ENCODE measurements at regions not wholly inside any gene's neighbourhood (a gene's known extent, or its start where the extent isn't known, plus 50 kb on each side); places are given as distances from the start of the nearest gene placed in this dataset.

DNA sequence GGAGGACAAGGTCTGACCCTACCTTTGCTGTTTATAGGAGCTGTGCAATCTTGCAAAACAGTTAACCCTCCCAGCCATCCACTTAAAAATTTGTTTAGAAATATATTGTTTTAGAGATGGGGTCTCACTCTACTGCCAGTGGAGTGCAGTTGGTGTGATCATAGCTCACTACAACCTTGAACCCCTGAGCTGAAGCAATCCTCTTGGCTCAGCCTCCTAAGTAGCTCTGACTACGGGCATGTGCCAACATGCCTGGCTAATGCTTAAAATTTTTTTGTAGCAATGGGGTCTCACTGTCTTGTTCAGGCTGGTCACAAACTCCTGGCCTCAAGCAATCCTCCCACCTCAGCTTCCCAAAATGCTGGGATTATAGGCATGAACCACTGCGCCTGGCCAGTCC lies 120.2 kb upstream of the PJA2 start:
- no peak for DNase-seq

DNA sequence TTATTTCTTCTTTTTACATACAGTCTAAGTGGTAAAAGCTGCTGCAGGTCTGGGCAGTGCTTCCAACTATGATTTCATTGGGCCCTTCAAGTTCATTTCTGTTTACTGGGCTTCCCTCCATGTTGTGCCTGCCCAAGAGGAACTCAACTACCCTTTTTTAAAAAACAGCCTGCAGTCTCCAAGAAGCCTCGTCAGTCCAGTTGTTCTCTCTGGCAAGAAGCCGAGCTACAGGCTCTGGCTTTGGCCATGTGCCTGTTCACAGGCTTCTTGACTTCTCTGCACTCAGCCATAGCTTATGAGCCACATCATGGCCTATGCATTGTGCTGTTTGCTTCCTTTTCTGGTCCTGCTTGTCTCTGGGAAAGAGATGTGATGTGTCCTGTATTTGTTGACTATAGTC lies 119.7 kb upstream of the PJA2 start:
- DNase-seq, result no peak

DNA sequence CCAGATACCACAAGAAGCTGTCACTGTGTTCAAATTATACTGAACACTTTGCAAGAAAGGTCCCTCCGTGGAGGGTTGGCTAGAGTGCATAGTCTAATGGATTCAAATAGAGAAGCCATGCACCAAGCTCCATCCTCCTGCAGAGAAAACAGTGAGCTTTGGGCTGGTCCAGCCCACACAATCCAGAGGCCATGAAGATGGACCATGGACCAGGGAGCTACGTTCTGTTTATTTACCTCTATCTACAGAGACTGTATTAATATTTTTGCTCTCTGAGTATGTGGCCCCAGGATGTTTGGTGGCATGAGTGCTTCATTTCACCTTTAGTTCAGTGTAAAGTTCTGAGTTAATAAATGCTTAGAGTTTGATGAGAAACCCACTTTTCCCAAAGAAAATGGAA lies 114.8 kb upstream of the PJA2 start:
- no peak for DNase-seq

DNA sequence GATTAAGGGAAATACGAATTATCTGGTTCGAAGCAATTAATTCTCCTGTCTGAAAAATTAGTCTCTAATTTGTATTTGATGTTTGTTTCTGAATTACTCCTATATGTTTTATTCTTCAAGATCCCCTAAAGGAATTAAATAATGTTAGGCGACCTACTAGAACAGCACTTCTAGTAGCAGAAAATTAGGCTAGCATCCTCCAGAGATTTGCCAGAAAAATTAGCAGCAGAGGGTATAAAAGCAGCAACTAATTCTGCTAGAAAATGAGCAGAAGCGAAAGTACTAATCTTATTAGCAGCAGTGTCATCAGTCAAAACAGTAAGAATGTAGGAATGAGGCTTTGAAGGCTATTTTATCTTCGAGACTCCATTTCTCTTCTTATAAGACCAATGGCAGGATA lies 114.3 kb upstream of the PJA2 start:
- no peak for DNase-seq

DNA sequence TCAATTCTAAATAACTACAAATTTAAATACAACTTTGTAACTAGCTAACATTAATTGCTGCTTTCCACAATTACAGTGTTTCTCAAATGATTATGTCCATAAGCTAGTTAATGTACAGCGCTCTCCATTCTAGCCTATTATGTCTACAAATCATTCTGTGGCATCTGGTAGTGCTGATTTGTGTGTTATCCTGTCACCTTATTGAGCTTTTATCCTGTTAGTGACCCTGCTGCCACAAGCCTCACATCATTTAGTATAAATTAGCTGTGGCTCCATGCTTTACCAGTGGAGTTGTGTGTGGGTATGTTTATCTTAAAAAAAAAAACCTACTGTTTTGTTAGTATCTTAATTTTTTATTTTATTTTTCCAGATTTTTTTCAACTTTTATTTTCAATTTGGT lies 112.6 kb upstream of the PJA2 start:
- no peak for DNase-seq

DNA sequence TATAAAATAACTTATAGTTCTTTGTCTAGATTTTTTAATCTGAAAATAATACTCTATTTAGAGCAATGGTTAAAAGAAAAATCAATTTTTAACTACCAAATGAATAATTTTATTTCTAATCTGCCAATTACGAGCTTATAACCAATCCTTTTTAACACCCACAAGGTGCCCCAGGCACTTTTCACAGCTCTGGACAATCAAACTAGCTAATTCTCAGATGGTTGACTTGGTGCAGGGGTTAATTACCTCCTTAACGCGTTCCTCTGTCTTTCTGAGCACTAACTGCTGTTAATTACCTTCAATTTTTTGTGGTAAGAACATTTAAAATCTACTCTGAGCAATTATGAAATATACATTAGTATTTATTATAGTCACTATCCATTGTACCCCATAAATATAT lies 109.6 kb upstream of the PJA2 start:
- DNase-seq, result no peak

DNA sequence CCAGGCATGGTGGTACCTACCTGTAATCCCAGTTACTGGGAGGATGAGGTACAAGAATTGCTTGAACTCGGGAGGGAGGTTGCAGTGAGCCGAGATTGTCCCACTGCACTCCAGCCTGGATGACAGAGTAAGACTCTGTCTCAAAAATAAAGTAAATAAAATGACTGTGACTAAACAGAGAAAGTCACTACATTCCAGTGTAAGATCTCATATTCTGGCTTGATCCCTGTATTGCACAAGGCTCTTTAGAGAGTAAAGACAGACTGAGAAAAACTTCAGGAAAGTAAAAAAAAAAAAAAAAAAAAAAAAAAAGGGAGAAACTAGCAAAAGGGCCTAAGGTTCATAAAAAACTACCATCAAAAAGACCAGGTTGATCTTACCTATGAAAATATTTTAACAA lies 106.6 kb upstream of the PJA2 start:
- DNase-seq, result no peak

DNA sequence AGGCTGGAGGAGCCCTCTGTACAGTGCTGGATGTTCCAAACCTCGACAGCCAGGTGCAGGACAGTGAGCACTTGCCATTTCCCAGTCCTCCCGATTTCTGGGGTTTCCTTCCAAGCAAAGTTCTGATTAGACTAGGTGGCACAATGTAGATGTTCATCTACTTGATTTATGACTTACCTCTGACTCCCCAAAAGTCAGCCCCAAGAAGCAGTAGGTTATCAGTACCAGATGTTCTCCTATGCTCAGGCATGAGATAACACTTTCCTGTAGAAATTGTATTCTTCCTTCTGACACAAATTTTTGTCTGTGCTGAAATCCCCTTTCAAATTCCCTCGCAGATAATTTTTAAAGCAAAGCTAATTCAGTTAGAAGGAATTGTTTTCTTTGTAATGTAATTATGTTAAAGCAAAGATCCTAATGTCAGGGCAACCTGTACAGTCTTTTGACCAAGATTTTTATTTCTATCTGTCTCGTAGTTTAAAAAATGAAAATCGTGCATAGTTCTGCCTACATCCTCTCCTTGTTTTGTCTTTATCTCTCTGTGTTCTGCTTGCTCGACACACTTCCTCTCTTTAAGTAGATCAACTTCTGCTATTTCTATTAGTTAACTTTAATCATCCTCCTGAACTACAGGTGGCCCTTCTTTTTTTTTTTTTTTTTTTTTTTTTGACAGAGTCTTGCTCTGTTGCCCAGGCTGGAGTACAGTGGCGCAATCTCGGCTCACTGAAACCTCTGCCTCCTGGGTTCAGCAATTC lies 102.4 kb upstream of the PJA2 start:
- no peak for DNase-seq

DNA sequence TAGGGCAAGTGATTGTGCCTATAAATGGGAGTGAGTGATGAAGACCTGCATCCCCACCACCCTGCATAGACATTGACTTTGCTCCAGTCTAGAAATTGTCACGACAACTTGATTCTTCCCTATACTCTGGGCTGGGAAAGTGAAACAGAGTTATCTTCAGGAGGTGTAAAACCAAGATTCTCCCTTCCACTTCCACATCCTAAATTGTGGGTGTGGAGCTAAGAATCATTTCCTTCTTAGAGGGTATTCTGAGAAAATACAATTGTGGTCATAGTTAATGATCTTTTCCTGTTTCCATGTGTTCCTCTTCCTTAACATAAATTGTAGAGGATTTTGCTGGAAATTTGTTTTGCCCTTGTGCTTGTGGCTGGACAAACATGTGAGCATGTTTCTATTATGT lies 96.8 kb upstream of the PJA2 start:
- no peak for DNase-seq

DNA sequence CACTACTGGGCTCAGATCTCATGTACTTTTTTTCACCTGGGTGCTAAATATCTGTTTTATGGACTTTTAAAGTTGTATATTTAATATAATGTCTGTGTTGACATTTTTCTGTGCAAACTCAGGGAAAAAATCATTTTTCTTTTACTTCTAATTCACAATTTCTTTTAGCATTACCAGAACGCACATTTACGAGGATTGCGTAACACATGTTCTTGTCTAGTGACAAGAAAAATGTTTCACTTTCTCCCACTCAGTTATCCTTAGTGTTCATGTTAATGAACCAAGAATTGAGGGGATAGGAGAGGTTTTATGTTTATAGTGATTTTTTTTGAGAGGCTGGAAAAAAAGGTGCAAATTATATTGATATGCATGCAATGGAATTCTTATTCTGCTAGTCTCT lies 86.3 kb upstream of the PJA2 start:
- DNase-seq, result no peak

DNA sequence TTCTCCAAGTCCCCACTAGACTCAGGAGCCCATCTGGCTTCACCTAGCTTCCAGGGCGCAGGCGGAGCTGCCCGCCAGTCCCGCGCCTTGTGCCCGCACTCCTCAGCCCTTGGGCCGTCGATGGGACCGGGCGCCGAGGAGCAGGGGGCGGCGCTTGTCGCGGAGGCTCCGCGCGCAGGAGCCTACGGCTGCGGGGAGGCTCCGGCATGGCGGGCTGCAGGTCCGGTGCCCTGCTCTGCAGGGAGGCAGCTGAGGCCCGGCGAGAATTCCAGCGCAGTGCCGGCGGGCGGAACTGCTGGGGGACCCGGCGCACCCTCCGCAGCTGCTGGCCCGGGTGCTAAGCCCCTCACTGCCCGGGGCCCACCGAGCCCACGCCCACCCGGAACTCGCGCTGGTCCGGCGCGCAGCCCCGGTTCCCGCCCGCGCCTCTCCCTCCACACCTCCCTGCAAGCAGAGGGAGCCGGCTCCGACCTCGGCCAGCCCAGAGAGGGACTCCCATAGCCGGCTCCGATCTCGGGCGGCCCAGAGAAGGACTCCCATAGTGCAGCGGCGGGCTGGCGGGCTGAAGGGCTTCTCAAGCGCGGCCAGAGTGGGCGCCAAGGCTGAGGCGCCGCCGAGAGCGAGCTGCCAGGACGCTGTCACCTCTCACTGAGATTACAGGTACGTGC lies 78.1 kb upstream of the PJA2 start:
- no peak for DNase-seq

DNA sequence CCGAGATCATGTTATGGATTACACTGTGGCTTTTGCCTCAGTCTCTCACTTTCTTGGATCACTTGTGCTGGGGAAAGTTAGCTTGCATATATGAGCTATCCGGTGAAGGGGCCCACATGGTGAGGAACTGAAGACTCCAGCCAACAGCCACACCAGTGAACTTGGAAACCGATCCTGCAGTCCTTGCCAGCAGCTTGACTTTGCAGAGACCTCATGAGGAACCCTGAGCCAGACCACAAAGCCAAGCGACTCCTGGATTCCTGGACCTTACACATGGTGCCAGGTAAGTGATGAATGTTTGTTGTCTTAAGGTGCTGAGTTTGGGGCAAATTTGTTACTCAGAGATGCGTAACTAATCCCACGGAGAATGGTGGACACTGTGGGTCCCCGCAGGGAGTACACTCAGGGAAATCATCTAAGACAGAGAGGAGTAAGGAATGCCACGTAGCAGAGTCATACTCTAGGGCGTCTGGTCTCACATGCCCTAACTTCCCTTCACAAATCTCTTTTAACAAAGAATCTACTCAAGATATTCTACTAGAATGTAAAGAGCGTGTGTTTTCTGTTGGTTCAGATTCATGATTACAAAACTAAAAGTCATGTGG lies 76.5 kb upstream of the PJA2 start:
- DNase-seq, result no peak

DNA sequence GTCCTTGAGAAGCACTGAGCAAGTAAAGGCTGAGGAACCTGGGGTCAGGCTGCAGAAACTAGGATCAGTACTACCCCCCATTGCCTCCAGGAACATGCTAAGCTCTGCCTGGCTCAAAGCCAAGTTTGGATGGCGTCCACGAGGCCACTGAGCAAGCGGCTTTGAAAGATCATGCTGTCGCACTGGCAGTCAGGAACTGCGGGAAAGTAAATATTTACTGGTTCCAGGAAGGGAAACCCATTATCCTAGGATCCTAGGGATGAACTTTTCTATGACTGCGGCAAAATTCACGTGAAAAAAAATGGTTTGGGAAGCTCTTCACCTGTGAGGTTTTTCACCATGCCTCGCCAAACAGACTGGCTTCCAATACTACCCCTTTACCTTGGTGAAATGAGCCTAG lies 75.3 kb upstream of the PJA2 start:
- DNase-seq, result peak; percentile 37 to 66

DNA sequence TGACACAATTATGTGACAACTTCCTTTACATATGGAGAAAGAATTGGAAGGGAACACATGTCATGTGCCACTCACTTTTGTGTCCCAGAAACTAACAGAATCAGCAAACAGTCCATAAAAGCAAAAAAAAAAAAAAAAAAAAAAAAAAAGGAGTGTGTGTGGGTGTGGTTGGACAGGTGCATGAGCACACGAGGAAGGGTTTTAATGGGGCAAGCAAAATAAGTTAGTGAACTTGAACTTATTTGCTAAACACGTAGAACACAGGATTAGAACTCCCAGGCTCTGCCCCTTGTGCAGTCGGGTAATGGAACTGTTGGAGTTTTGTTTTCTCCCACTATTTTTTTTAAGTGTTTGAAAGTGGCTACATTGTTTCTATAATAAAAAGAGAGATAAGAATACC lies 74.8 kb upstream of the PJA2 start:
- DNase-seq, result no peak

DNA sequence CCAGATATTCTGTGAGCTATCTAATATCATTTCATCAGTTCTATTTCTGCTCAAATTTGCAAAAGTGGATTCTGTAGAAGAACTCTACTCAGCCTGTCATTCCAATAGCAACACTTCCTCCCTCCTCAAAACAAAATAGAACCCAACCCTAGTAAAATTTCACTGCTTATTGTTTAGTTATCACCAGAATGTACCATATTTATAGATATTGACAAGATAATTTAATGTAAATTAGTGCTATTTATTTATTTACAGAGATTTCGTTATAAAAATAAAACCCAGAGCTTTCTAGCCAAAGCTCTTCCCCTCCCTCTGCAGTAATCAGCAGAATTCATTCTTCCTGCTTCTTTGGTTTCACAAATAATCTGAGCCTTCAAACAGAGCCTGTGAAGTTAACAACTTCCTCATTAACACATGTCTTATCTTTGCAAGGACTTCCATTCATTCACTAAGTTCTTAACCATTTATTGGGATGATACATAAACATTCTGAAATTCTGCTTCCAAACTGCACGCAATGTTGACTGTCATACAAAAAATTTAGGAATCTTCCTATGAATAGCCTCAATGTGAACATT lies 73.7 kb upstream of the PJA2 start:
- no peak for DNase-seq

DNA sequence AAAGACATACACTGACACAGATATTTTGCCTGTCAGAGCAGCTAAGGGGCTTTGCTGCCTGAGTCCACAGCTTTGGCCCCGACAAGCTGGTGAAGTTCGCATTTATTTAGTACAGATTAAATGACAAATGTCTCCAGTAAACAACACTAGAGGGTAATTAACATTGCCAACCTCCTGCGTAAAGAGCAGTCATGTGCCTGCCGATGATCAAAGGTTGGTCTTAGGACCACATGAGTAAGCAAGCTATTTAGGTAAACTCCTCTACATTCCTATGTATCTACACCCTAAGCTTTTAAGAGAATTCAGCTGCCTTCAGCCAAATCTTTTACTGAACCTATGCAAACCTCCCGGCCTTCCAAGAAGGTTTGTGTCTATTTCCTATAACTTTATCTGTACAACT lies 73.0 kb upstream of the PJA2 start:
- DNase-seq, result no peak

DNA sequence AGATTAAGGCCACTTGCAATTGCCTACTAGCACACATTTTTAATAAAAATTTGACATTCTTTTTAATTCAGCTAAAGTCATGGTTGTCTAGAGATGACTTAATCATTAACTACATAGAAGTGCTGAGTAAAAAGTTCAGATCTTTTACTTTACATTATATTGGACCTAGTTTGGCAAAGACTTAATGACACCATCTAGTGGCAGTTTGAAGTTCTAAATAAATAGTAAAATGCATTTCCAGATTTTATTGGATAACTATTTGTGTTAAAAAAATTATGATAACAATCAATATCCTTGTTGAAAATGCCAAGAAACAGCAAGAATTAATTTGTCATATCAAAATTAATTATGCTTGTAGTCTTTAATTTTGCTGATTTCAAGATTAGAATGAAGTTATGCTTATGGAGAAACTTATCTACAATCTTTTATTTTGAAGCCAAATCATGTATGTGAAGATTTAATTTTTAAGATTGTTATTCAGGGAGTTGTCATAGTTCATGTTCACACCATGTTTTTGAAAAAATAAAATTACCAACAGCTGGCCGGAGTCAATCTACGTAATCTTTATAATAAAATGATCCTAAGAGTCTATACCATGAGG lies 69.6 kb upstream of the PJA2 start:
- no peak for DNase-seq

DNA sequence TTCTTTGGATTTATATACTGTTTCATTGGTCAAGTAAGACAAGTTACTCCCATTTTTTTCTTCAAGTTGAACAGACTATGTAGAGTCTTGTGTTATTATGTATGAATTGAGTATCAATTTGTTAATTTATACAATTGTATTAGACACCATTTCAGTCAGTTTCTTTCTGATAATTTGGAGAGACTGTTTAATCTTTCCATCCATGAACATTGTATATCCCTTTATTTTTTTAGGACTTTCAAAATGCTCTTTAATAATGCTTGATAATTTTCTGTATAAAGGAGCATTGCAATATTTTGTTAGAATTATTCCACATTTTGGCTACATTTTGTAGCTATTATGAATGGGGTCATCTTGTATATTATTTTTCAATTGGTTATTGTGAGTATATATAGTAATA lies 69.1 kb upstream of the PJA2 start:
- DNase-seq, result no peak

DNA sequence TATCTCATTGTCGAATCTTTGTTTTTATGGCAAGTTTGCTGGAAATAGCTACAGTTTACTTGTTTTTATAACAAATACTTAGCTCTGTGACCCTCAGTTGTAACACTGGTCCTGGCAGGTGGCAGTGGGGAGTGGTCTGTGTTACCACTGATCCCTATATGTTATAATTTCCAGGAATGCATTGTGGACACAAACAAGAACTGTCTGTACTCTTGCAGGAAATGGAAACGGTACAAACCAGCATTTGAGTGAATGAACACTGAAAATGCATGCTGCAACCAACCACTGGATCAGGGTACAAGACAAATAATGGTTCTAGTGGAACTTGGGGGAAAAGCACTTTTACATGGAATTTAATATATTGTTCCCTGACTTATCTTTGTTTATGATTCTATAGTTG lies 66.5 kb upstream of the PJA2 start:
- DNase-seq, result no peak

DNA sequence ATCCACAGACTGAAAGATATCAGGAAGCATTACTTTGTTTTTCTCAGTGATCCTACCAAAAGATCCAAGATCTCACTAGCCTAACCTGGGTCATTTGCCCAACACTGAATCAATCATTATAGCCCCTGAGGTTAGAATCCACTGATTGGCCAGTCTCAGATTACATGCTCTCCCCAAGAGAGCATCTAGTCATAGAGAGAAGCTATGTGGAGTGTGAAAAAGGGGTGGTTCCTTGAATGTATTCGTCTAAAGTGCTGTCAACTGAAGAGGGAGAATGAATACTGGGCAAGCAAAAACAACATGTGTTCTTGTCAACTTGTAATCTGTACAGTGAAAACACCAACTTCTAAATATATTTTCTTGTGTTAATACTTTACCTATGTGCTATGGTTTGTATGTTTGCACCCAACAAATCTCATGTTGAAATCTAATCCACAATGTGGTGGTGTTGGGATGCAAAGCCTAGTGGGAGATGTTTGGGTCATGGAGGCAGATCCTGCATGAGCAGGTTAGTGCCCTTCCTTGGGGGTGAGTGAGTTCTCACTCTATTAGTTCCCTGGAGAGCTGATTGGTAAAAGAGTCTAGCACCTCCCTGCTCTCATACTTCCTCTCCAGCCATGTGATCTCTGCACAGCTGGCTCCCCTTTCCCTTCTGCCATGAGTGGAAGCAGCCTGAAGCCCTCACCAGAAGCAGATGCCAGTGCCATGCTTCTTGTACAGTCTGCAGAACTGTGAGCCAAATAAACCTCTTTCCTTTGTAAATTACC lies 60.3 kb upstream of the PJA2 start:
- no peak for DNase-seq

DNA sequence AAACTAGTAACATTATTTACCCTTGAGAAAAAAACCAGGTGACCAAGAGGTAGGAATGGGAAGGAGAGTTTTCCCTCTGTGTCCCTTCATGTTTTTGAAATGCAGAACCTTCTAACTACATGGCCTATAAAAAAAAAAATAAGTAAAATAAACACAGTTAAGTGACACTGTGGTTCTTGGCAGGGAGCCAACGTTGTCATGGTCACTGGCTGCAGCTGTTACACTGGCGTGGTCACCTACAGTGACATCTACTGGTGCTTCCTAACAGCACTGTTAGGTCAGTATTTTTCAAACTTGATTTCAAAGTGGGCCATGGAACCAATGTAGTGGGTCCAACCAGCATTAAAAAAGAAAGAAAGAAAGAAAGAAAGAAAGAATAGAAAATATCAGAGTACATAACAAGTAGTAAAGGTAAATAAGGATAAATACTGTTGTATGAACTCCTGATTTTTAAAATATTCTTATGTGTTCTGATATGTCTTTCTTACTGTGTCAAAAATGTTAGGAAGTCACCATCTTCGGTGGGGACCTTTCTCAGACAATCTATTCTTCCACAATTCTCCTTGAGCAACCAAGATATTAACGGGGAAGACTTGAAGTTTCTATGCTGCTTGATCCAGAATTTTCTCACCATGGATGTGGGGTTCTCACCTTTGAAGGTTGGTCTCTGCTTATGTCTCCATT lies 59.1 kb upstream of the PJA2 start:
- peak; percentile 70 to 84 for DNase-seq

DNA sequence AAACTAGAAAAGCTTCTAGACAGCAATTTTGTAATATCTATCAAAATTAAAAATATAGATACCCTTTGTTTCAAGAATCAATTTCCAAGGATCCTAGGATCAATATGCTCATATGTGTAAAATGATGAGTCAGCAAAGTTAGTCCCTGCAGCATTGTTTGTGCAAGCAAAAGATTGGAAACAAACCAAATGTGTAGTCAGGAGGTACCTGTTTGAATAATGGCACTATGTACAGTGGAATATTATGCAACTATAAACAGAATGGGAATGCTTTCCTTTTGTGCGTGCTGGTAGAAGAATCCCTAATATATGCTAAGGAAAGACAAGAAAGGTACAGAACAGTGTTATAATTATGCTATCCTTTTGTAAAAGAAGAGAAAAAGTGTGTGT lies 58.5 kb upstream of the PJA2 start:
- DNase-seq, result no peak
